Uterus (tissue), 2 donors: ENCODE measurements at regions not wholly inside any gene's neighbourhood (a gene's known extent, or its start where the extent isn't known, plus 50 kb on each side); places are given as distances from the start of the nearest gene placed in this dataset.

Experiments
- POLR2A ChIP-seq, 2 donors: fragments of 450-650 bp; IDR thresholded peaks; one replicate each; pipeline ENCODE4 v1.6.1; 2016; ENCODE audit warnings: antibody characterized with exemption in 2 of 2, mild to moderate bottlenecking in 1 of 2, moderate library complexity in 1 of 2
- TF ChIP-seq, protein P1 (sequence below), 4 experiments: fragments of 200-600 bp in 2 of 4; fragments of 450-650 bp in 2 of 4; sonication (generic) in 2 of 4; IDR thresholded peaks; one replicate each; pipeline ENCODE4 v1.5.1; 2016 to 2019; ENCODE audit warnings: antibody characterized with exemption in 4 of 4, mild to moderate bottlenecking in 2 of 4, moderate library complexity in 1 of 4

GRCh38 chr1:55957276-55957675, 622.1 kb downstream of the PLPP3 start:
- TF ChIP-seq, protein P1, sequence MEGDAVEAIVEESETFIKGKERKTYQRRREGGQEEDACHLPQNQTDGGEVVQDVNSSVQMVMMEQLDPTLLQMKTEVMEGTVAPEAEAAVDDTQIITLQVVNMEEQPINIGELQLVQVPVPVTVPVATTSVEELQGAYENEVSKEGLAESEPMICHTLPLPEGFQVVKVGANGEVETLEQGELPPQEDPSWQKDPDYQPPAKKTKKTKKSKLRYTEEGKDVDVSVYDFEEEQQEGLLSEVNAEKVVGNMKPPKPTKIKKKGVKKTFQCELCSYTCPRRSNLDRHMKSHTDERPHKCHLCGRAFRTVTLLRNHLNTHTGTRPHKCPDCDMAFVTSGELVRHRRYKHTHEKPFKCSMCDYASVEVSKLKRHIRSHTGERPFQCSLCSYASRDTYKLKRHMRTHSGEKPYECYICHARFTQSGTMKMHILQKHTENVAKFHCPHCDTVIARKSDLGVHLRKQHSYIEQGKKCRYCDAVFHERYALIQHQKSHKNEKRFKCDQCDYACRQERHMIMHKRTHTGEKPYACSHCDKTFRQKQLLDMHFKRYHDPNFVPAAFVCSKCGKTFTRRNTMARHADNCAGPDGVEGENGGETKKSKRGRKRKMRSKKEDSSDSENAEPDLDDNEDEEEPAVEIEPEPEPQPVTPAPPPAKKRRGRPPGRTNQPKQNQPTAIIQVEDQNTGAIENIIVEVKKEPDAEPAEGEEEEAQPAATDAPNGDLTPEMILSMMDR (IDR thresholded peaks at IDR 0.05), result no peak
- TF ChIP-seq POLR2A (IDR thresholded peaks at IDR 0.05), result no peak
